Spleen (tissue), 7 donors: ENCODE measurements at regions not wholly inside any gene's neighbourhood (a gene's known extent, or its start where the extent isn't known, plus 50 kb on each side); places are given as distances from the start of the nearest gene placed in this dataset.

ENCODE experiments used
- POLR2A ChIP-seq, 3 donors: fragments of 450-650 bp; IDR thresholded peaks; one replicate each; pipeline ENCODE4 v1.5.1; 2017; ENCODE audit warnings: antibody characterized with exemption in 3 of 3, mild to moderate bottlenecking in 1 of 3
- TF ChIP-seq, protein P1 (sequence below), 11 experiments: fragments of 200-600 bp in 7 of 11; fragments of 450-650 bp in 4 of 11; sonication (generic) in 4 of 11; IDR thresholded peaks in 8 of 11; conservative IDR thresholded peaks in 3 of 11; 1 replicate in 7 of 11; 2 replicates in 4 of 11; pipeline versions ENCODE4 v1.4.0 to v1.8.0; 2016 to 2021; ENCODE audit warnings: antibody characterized with exemption in 11 of 11, inconsistent platforms in 4 of 11, mild to moderate bottlenecking in 1 of 11
- donor health status: DM: no; HTN: no; CAD: no; lungs with moderate emphysema.
- donor health status: DM: no; HTN: no; CAD: no.
- donor health status: DM: no; HTN: no; CAD: no.

DNA sequence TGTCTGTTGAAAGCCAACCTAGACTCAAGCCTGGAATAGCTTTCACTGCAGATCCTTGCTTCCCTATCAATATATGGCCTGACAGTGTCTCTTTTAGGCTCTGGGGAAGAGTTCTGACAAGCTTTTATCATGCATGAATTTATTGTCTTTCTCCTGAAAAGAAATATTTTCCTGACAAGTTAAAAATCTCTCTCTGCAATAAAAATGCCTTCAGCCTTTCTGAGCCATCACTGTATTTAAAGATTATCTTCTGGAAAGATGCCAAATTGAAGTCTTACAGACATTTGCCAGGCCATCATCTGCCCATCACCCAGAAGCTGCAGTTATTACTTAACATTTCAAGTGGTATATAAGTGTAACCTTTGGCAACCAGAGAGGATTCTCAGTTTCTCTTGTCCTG, 88.1 kb upstream of the HTR1A start:
- TF ChIP-seq POLR2A (IDR thresholded peaks at IDR 0.05) = no peak
- TF ChIP-seq, protein P1, sequence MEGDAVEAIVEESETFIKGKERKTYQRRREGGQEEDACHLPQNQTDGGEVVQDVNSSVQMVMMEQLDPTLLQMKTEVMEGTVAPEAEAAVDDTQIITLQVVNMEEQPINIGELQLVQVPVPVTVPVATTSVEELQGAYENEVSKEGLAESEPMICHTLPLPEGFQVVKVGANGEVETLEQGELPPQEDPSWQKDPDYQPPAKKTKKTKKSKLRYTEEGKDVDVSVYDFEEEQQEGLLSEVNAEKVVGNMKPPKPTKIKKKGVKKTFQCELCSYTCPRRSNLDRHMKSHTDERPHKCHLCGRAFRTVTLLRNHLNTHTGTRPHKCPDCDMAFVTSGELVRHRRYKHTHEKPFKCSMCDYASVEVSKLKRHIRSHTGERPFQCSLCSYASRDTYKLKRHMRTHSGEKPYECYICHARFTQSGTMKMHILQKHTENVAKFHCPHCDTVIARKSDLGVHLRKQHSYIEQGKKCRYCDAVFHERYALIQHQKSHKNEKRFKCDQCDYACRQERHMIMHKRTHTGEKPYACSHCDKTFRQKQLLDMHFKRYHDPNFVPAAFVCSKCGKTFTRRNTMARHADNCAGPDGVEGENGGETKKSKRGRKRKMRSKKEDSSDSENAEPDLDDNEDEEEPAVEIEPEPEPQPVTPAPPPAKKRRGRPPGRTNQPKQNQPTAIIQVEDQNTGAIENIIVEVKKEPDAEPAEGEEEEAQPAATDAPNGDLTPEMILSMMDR (IDR thresholded peaks at IDR 0.05 in 8 of 11, conservative IDR thresholded peaks at IDR 0.05 in 3 of 11) = no peak
